GM18517 (cell line): ENCODE measurements at regions not wholly inside any gene's neighbourhood (a gene's known extent, or its start where the extent isn't known, plus 50 kb on each side); places are given as distances from the start of the nearest gene placed in this dataset.
A peak's percentile ranks its signal among the peaks of the same experiment; 100 is the strongest.

ENCODE experiments used
- ATAC-seq: cut with Tn5 transposase; IDR thresholded peaks from one replicate; pipeline ENCODE4 v1.9.1; 2021; ENCODE audit warnings: mild to moderate bottlenecking, moderate library complexity; ENCODE audit not compliant: unreplicated experiment

- ATAC-seq = no peak
Observed at GRCh38 chr3:72054976-72055375, 270.0 kb upstream of the PROK2 start.

DNA sequence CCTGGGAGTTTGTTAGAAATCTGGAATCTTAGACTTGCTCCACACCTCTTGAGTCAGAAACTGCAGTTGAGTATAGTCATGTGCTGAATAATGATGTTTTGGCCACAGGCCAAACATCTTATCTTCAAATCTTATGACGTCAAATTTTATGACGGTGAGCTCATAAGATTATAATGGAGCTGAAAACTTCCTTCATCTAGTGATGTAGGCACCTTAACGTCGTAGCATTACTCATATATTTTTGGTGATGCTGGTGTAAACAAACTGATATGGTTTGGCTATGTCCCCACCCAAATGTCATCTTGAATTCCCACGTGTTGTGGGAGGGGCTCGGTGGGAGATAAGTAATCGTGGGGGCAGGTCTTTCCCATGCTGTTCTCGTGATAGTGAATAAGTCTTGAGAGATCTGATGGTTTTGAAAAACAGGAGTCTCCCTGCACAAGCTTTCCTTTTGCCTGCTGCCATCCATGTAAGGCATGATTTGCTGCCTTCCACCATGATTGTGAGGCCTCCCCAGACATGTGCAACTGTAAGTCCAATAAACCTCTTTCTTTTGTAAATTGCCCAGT is 268.0 kb upstream of the PROK2 start:
- no peak for ATAC-seq

DNA sequence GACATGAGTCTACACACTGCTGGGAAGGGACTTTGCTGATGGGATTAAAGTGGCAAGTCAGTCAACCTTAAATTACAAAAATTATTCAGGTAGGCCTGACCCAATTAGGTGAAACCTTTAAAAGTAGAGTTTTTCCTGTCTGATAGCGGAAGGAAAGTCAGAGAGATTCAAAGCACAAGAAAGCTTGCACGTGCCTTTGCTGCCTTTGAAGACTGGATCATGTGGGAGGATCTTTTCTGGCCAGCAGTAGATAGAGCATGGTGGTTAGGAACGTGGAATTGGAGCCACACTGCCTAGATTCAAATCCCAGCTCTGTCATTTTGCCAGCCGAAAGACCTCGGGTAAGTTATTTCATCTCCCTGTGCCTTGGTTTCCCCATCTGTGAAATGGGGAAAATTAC is 265.8 kb upstream of the PROK2 start:
- no peak for ATAC-seq

DNA sequence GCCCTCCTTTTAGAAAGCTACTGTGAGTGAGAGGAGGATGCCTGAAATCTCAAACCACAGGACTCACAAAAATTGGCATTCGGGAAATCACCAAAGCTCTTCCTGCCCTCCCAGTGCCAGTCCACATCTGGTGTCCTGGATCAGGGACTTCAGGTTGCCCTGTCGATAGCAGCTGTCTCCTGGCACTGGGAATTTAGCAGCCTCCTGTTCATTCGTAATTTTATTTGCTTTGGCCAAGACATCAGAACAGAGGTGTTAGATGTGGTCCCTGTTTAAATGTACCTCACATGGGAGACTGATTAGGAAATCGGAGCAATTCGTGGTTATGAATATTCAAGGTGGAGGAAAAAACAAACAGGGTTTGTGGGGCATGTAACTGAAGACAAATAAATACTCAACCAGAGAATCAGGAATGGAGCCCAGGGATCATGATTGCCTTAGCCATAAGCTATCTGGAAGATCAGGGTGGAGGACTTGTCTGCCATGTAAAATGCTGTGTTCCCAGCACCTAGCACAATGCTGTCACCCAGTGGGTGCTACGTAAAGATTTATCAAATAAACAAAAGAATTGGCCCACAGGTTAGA is 265.2 kb upstream of the PROK2 start:
- no peak for ATAC-seq

DNA sequence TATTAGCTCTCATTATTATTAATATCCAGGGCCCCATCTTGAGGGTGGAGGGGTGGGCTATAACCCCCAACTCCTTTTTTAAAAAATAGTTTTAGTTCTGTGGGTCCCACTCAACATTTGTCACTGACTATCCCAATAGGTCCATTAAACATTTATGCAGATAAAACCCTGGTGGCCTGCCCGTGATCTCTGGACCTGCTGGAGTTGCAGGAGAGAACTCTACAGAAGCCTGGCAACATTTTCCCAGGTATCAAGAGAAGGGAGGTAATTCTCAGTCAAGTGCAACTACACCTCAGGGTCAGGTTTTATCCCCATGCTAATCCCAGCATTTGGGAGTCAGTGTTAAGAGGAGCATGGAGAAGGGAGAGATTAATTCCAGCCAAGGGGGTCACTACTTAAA is 264.4 kb upstream of the PROK2 start:
- ATAC-seq = no peak

DNA sequence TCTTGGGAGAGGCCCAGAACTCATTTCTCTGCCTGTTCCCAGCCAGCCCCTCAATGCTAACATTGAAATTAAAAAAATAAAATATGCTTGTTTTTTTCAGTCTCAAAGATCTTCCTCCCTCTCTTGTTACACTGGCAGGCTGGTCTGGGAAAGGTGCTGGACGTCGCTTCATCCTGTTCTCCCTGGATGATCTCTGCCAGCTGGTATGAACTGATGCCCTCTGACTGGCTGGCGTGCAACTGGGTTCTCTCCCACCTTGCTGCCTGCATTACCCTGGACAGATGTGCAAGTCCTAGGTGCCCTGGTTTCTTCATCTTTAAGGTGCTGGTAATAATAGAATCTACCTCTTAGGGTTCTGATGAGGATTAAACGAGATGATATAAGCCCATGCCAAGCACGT is 263.9 kb upstream of the PROK2 start:
- no peak for ATAC-seq

- no peak for ATAC-seq
Observed at GRCh38 chr3:72047221-72047871, 262.4 kb upstream of the PROK2 start.

GRCh38 chr3:72044231-72044855 is 259.4 kb upstream of the PROK2 start:
- ATAC-seq = no peak

DNA sequence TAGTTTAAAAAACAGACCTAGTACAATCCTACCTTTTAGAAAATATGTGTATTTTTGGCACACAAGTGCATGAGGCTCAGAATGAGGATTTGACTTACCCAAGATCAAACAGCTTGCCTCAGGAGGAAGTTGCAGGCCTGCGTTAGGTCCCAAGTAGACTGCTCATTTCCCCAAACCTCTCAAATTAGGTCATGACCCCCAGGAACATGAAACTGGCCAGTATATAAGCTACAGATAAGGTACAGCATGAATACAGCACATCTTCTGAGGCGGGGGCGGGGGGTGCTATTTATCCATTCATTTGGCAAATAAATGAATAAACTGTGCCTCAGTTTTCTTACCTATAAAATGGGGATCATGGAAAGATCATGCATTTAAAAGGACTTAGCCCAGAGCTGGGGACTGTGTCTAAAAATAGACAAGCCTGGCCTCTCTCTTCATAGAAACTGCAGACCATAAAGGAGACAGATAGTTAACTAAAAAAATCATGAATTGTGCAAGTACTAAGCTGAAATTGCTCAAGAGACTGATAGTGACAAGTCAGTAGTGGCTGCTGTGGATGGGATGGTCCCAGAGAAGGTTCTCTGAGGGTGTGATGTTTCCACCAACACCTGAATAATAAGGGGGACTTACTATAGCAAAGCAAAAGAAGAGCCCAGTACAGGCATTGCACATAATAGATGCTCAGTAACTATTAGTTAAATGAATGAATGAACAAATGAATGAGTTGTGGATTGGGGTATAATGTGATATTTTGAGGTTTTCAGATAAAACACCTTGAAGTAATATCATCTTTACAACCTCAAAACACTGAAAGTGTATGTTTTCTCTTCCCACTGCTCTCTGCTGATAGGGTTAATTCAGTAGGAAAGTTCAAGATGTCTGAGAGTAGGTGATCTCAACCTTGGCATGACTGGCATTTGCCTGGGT is 258.5 kb upstream of the PROK2 start:
- ATAC-seq = no peak

DNA sequence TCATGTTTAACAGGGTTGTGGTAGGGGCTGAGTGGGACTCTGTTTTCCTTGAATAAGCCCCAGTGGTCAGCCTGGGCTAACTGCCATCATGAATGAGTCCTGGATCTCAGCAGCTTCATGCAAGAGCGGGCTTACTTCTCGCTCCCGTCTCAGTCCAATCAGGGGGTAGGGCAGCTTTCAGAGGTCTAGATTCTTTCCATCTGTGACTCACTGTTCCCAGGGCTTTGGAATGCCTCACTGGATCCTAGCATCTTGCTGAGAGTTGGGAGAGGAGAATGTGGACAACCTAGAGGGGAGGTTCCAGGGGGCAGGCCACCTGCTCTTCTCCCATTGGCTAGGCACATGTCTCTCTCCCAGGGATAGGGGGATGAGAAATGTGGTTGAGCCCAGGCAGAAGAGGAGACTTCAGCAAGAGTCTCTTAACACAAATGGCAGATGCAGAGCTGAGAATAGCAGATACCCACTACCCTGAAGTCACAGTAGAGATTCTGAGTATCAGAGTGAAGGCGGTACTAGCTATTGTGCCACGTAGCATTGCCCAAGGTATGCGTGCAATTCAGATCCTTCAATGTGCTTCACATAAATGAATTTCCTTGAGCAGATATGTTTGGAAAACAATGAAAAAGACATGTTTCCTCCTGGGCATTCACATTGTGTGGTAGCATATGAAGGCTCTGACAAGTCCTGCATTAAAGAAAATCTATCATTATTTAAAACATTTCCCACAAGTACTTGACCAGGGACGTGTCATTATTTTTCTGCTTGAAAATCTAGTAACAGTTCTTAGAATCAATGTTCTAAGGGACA is 257.7 kb upstream of the PROK2 start:
- ATAC-seq = no peak

- ATAC-seq = no peak
Observed at GRCh38 chr3:72041511-72041910, 256.6 kb upstream of the PROK2 start.

- ATAC-seq = no peak
Observed at GRCh38 chr3:72041076-72041475, 256.1 kb upstream of the PROK2 start.

- ATAC-seq = no peak
Observed at GRCh38 chr3:72039677-72040076, 254.7 kb upstream of the PROK2 start.

GRCh38 chr3:72036899-72037298 is 252.0 kb upstream of the PROK2 start:
- no peak for ATAC-seq

DNA sequence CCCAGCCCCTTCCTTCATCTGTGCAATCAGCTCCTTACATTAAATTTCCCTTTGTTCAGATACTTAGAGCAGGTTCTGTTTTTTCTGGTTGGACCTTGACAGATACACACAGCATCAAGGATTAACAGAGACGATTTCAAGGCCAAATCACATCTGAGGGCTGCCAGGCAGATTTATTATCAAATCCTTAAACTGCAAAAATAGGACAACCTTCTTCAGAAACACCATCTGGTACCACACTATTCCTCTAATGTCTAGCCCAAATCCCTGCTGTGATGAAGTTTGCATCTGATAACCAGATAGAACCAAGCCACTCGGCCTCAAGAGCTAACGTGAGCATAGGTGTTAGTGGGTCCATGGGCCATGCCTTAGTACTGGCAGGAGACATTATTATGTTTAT is 250.7 kb upstream of the PROK2 start:
- ATAC-seq = no peak

DNA sequence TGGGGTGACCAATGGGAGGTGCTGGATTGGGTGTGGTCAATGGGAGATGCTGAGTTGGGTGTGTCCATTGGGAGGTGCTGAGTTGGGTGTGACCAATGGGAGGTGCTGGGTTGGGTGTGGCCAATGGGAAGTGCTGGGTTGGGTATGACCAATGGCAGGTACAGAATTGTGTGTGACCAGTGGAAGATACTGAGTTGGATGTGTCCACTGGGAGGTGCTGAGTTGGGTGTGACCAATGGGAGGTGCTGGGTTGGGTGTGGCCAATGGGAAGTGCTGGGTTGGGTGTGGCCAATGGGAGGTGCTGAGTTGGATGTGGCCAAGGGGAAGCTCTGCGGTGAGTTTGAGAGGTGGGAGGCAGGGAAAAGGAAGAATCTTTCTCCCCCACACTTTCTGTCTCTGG is 250.0 kb upstream of the PROK2 start:
- ATAC-seq = no peak

DNA sequence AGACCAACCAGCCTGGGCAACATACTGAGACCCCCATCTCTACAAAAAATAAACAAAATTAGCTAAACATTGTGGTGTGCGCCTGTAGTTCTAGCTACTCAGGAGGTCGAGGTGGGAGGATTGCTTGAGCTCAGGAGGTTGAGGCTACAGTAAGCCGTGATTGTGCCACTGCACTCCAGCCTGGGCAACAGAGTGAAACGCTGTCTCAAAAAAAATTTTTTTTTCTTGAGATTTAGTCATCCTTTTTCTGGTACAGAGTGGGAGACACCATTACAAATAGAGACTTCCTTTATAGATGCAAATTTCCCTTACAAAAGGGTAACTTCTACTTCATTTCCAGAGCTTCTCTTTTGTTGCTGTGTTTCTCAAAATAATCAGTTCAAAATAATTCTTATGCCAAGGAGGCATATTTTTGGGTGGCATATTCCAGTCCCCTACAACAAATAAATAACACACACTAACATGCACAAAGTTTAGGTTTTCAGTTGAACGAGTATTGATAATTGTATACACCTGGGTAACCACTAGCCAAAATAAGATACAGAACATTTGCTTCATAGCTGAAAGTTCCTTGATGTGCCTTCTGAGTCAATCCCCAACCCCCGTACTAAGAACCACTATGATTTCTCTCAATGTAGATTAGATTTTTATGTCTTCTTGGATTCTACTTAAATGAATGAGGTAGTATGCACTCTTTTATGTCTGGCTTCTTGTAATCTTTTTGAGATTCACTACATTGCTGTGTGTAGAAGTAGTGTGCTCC is 248.9 kb upstream of the PROK2 start:
- ATAC-seq = peak; percentile 48

- no peak for ATAC-seq
Observed at GRCh38 chr3:72032441-72033135, 247.6 kb upstream of the PROK2 start.

GRCh38 chr3:72031581-72031980 is 246.6 kb upstream of the PROK2 start:
- ATAC-seq = no peak
